ENCODE measurements at regions not wholly inside any gene's neighbourhood (a gene's known extent, or its start where the extent isn't known, plus 50 kb on each side); places are given as distances from the start of the nearest gene placed in this dataset.

DNA sequence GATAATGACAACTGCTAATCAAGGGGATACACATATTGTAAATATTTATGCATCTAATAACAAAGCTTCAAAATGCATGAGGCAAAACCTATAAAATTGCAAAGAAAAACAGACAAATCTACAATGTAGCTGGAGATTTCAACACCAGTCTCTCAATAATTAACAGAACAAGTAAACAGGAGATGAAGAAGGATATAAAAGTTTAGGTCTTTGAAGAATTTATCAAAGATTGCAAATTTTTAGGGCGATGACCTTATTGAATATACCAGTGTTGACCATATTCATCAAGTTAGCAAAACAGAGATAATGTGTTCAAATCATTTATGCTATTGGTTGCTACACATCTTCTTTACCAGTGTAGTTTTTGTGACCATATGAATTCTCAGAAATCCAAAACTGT lies 237.8 kb upstream of the SGK1 start:
- Histone ChIP-seq H3K4me1 (ENCODE audit: low read depth, poor library complexity, severe bottlenecking) (no peaks in the 10 kb centered on the region), H3K4me2 (no peak overlapping the region), H3K27me3 (ENCODE audit: insufficient read depth, low read depth) (no peaks in the 10 kb centered on the region), H3K27ac (no peak overlapping the region), H3K79me2 (ENCODE audit: insufficient read depth, low read depth) (no peaks in the 10 kb centered on the region), H3K4me3 (IDR thresholded peaks at IDR 0.05; ENCODE audit: insufficient read depth, low read depth, low read length) (no peak overlapping the region), H3K9ac (no peak overlapping the region), H2AFZ (ENCODE audit: low read depth) (no peak overlapping the region), H3K36me3 (ENCODE audit: insufficient read depth) (no peaks in the 10 kb centered on the region), H4K20me1 (ENCODE audit: insufficient read depth) (no peaks in the 10 kb centered on the region)
- TF ChIP-seq CTCF (conservative IDR thresholded peaks at IDR 0.05; ENCODE audit: low read depth, low read length), result no peak

- Histone ChIP-seq H3K27ac (no peak overlapping the region), H3K36me3 (ENCODE audit: insufficient read depth) (no peaks in the 10 kb centered on the region), H4K20me1 (ENCODE audit: insufficient read depth) (no peaks in the 10 kb centered on the region), H3K4me3 (IDR thresholded peaks at IDR 0.05; ENCODE audit: insufficient read depth, low read depth, low read length) (no peak overlapping the region), H3K4me2 (no peak overlapping the region), H3K4me1 (ENCODE audit: low read depth, poor library complexity, severe bottlenecking) (no peaks in the 10 kb centered on the region), H3K79me2 (ENCODE audit: insufficient read depth, low read depth) (no peaks in the 10 kb centered on the region), H3K27me3 (ENCODE audit: insufficient read depth, low read depth) (no peaks in the 10 kb centered on the region), H2AFZ (ENCODE audit: low read depth) (no peak overlapping the region), H3K9ac (no peak overlapping the region)
- TF ChIP-seq CTCF (conservative IDR thresholded peaks at IDR 0.05; ENCODE audit: low read depth, low read length), result no peak
These were observed 236.0 kb upstream of the SGK1 start for GRCh38 chr6:134553936-134554335.

- Histone ChIP-seq H3K27me3 (ENCODE audit: insufficient read depth, low read depth) (no peaks in the 10 kb centered on the region), H3K36me3 (ENCODE audit: insufficient read depth) (no peaks in the 10 kb centered on the region), H3K4me1 (ENCODE audit: low read depth, poor library complexity, severe bottlenecking) (no peaks in the 10 kb centered on the region), H3K9ac (no peak overlapping the region), H3K4me3 (IDR thresholded peaks at IDR 0.05; ENCODE audit: insufficient read depth, low read depth, low read length) (no peak overlapping the region), H3K27ac (no peak overlapping the region), H3K4me2 (no peak overlapping the region), H2AFZ (ENCODE audit: low read depth) (no peak overlapping the region), H4K20me1 (ENCODE audit: insufficient read depth) (no peaks in the 10 kb centered on the region), H3K79me2 (ENCODE audit: insufficient read depth, low read depth) (no peaks in the 10 kb centered on the region)
- no peak for TF ChIP-seq CTCF (conservative IDR thresholded peaks at IDR 0.05; ENCODE audit: low read depth, low read length)
These were observed 233.5 kb upstream of the SGK1 start for GRCh38 chr6:134551245-134551960.

- TF ChIP-seq CTCF (conservative IDR thresholded peaks at IDR 0.05; ENCODE audit: low read depth, low read length), result no peak
- Histone ChIP-seq H3K36me3 (ENCODE audit: insufficient read depth) (no peaks in the 10 kb centered on the region), H2AFZ (ENCODE audit: low read depth) (no peak overlapping the region), H3K9ac (no peak overlapping the region), H4K20me1 (ENCODE audit: insufficient read depth) (no peaks in the 10 kb centered on the region), H3K4me3 (IDR thresholded peaks at IDR 0.05; ENCODE audit: insufficient read depth, low read depth, low read length) (no peak overlapping the region), H3K27me3 (ENCODE audit: insufficient read depth, low read depth) (no peaks in the 10 kb centered on the region), H3K27ac (no peak overlapping the region), H3K79me2 (ENCODE audit: insufficient read depth, low read depth) (no peaks in the 10 kb centered on the region), H3K4me1 (ENCODE audit: low read depth, poor library complexity, severe bottlenecking) (no peaks in the 10 kb centered on the region), H3K4me2 (no peak overlapping the region)
These were observed 232.7 kb upstream of the SGK1 start for GRCh38 chr6:134550604-134551003.

Measured in KMS-11 (cell line).